Keratinocyte (primary cell): ENCODE measurements at regions not wholly inside any gene's neighbourhood (a gene's known extent, or its start where the extent isn't known, plus 50 kb on each side); places are given as distances from the start of the nearest gene placed in this dataset.

Source experiments
- DNase-seq: peaks from one replicate; pipeline ENCODE4 v3.0.0-alpha.2; 2011; ENCODE audit warnings: low read depth, missing footprints, low spot score
- FAIRE-seq: peaks from 2 replicates; lab custom pipeline; 2011; peaks lifted over from hg19 to GRCh38; lab: Jason Lieb, UNC
- H2AFZ ChIP-seq: 2 replicates; pipeline ENCODE4 v1.6.0; 2012; ENCODE audit warnings: low read length, control low read depth, inconsistent platforms; ENCODE audit not compliant: control insufficient read depth
- H3K27ac ChIP-seq: 2 replicates; pipeline ENCODE4 v1.5.1; 2011; ENCODE audit warnings: low read length; ENCODE audit not compliant: control insufficient read depth, insufficient read depth
- H3K27me3 ChIP-seq: 3 replicates; pipeline ENCODE4 v1.6.0; 2011; ENCODE audit warnings: low read length; ENCODE audit not compliant: control insufficient read depth, insufficient read depth; ENCODE audit errors: extremely low read depth
- H3K36me3 ChIP-seq, 2 experiments: 2 replicates in 1 of 2; 3 replicates in 1 of 2; pipeline ENCODE4 v1.5.1; 2011; ENCODE audit warnings: low read length in 2 of 2, mild to moderate bottlenecking in 1 of 2; ENCODE audit not compliant: control insufficient read depth in 2 of 2, insufficient read depth in 2 of 2; ENCODE audit errors: extremely low read depth in 1 of 2
- H3K4me1 ChIP-seq: 3 replicates; pipeline ENCODE4 v1.5.1; 2011; ENCODE audit warnings: low read length; ENCODE audit not compliant: control insufficient read depth, insufficient read depth; ENCODE audit errors: extremely low read depth
- H3K4me2 ChIP-seq: 3 replicates; pipeline ENCODE4 v1.6.0; 2011; ENCODE audit warnings: low read depth, low read length; ENCODE audit not compliant: control insufficient read depth, insufficient read depth; ENCODE audit errors: extremely low read depth
- H3K4me3 ChIP-seq, 3 experiments: fragments of 200-600 bp in 1 of 3; sonication (generic) in 1 of 3; 2 replicates in 2 of 3; 3 replicates in 1 of 3; pipeline ENCODE4 v1.5.1; 2011 to 2016; ENCODE audit warnings: low read length in 3 of 3, mild to moderate bottlenecking in 3 of 3, control low read depth in 2 of 3, inconsistent platforms in 1 of 3, low read depth in 1 of 3, mixed read lengths in 1 of 3, mixed run types in 1 of 3, moderate library complexity in 1 of 3; ENCODE audit not compliant: control insufficient read depth in 2 of 3, insufficient read depth in 2 of 3; ENCODE audit errors: extremely low read depth in 1 of 3
- H3K79me2 ChIP-seq: 2 replicates; pipeline ENCODE4 v1.6.0; 2012; ENCODE audit warnings: low read length; ENCODE audit not compliant: control insufficient read depth, insufficient read depth
- H3K9ac ChIP-seq: 3 replicates; pipeline ENCODE4 v1.6.0; 2011; ENCODE audit warnings: low read length; ENCODE audit not compliant: control insufficient read depth, insufficient read depth; ENCODE audit errors: extremely low read depth
- H3K9me1 ChIP-seq: 3 replicates; pipeline ENCODE4 v1.6.0; 2011; ENCODE audit warnings: low read length; ENCODE audit not compliant: control insufficient read depth, insufficient read depth; ENCODE audit errors: extremely low read depth
- H3K9me3 ChIP-seq: 2 replicates; pipeline ENCODE4 v1.5.1; 2012; ENCODE audit warnings: low read depth, low read length; ENCODE audit not compliant: control insufficient read depth
- H4K20me1 ChIP-seq: 3 replicates; pipeline ENCODE4 v1.6.0; 2011; ENCODE audit warnings: low read length; ENCODE audit not compliant: control insufficient read depth, insufficient read depth; ENCODE audit errors: extremely low read depth
- EZH2 ChIP-seq: IDR thresholded peaks from one replicate; pipeline ENCODE4 v1.6.1; 2012; ENCODE audit warnings: inconsistent platforms, mild to moderate bottlenecking, low read length, moderate library complexity
- dilution Hi-C: fragments of 300-500 bp; cut with MboI; formaldehyde crosslinking; loops from one replicate; pipeline ENCODE4 v1.7.0; 2020; ENCODE audit warnings: low sequenced_read_pairs; ENCODE audit not compliant: extremely low pct_ligation_motif_present
- TF ChIP-seq, protein P1 (sequence below), 3 experiments: IDR thresholded peaks in 1 of 3; conservative IDR thresholded peaks in 1 of 3; optimal IDR thresholded peaks in 1 of 3; 2 replicates in 2 of 3; 3 replicates in 1 of 3; pipeline versions ENCODE3 to v1.5.1; 2011; ENCODE audit warnings: low read length in 3 of 3, mild to moderate bottlenecking in 3 of 3, moderate library complexity in 2 of 3, control low read depth in 1 of 3, inconsistent platforms in 1 of 3; ENCODE audit not compliant: insufficient read depth in 2 of 3; ENCODE audit errors: extremely low read depth in 1 of 3

DNA sequence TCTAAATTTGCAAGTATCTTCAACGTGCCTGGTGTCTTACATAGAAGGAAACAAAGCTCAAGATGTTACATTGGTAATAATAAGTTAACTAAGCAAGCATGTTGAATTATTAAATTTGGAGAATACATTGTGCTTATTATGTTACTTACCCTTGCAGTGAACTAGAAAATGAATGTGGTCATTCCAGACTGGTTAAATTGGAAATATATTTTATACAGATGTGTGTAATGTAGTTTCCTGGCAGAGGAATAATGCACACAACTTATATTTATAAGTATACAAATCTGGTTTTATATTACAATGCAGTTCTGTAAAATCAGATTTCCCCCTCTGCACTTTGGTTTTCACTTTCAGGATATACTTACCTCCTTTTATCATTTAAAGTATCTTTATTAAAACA is 159.9 kb upstream of the SLIT2 start:
- no peak overlapping the region for H2AFZ ChIP-seq
- H3K4me2 ChIP-seq = no peak overlapping the region
- no peak overlapping the region for H3K9ac ChIP-seq
- dilution Hi-C loops = no loop called here
- FAIRE-seq = no peak
- H4K20me1 ChIP-seq = no peaks in the 10 kb centered on the region
- H3K9me3 ChIP-seq = no peaks in the 10 kb centered on the region
- no peak overlapping the region for H3K27ac ChIP-seq
- H3K36me3 ChIP-seq = no peaks in the 10 kb centered on the region
- no peaks in the 10 kb centered on the region for H3K27me3 ChIP-seq
- no peak overlapping the region for H3K4me3 ChIP-seq
- no peaks in the 10 kb centered on the region for H3K9me1 ChIP-seq
- no peaks in the 10 kb centered on the region for H3K79me2 ChIP-seq
- TF ChIP-seq, protein P1, sequence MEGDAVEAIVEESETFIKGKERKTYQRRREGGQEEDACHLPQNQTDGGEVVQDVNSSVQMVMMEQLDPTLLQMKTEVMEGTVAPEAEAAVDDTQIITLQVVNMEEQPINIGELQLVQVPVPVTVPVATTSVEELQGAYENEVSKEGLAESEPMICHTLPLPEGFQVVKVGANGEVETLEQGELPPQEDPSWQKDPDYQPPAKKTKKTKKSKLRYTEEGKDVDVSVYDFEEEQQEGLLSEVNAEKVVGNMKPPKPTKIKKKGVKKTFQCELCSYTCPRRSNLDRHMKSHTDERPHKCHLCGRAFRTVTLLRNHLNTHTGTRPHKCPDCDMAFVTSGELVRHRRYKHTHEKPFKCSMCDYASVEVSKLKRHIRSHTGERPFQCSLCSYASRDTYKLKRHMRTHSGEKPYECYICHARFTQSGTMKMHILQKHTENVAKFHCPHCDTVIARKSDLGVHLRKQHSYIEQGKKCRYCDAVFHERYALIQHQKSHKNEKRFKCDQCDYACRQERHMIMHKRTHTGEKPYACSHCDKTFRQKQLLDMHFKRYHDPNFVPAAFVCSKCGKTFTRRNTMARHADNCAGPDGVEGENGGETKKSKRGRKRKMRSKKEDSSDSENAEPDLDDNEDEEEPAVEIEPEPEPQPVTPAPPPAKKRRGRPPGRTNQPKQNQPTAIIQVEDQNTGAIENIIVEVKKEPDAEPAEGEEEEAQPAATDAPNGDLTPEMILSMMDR (optimal IDR thresholded peaks at IDR 0.05 in 1 of 3, IDR thresholded peaks at IDR 0.05 in 1 of 3, conservative IDR thresholded peaks at IDR 0.05 in 1 of 3; ENCODE audit: extremely low read depth in 1 of 3, insufficient read depth in 2 of 3, low read length in 3 of 3) = no peak
- no peak for TF ChIP-seq EZH2
- H3K4me1 ChIP-seq = no peaks in the 10 kb centered on the region
- no peak for DNase-seq

DNA sequence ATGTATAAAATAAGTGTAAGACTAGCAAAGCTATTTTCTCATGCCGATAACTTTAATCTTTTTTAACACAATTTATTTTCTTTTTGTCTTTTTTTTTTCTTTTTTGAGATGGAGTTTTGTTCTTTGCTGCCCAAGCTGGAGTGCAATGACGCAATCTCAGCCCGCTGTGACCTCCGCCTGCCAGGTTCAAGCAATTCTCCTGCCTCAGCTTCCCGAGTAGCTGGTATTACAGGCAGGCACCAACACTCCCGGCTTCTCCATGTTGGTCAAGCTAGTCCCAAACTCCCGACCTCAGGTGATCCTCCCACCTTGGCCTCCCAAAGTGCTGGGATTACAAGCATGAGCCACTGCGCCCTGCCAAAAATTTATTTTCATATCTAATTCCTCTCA is 164.2 kb upstream of the SLIT2 start:
- TF ChIP-seq, protein P1 (optimal IDR thresholded peaks at IDR 0.05 in 1 of 3, IDR thresholded peaks at IDR 0.05 in 1 of 3, conservative IDR thresholded peaks at IDR 0.05 in 1 of 3; ENCODE audit: extremely low read depth in 1 of 3, insufficient read depth in 2 of 3, low read length in 3 of 3) = no peak
- no peaks in the 10 kb centered on the region for H3K4me1 ChIP-seq
- no peak overlapping the region for H3K4me2 ChIP-seq
- H3K27ac ChIP-seq = no peak overlapping the region
- H3K9me1 ChIP-seq = no peaks in the 10 kb centered on the region
- dilution Hi-C loops = no loop called here
- no peaks in the 10 kb centered on the region for H3K79me2 ChIP-seq
- no peaks in the 10 kb centered on the region for H3K27me3 ChIP-seq
- DNase-seq (no peak), FAIRE-seq (no peak)
- no peaks in the 10 kb centered on the region for H3K36me3 ChIP-seq
- H3K9ac ChIP-seq = no peak overlapping the region
- H4K20me1 ChIP-seq = no peaks in the 10 kb centered on the region
- H3K9me3 ChIP-seq = no peaks in the 10 kb centered on the region
- no peak overlapping the region for H2AFZ ChIP-seq
- no peak overlapping the region for H3K4me3 ChIP-seq
